HepG2 (cell line): ENCODE measurements at regions not wholly inside any gene's neighbourhood (a gene's known extent, or its start where the extent isn't known, plus 50 kb on each side); places are given as distances from the start of the nearest gene placed in this dataset.

Experiments
- CHCHD3 ChIP-seq: sonication (generic); formaldehyde crosslinking; IDR thresholded peaks from 2 replicates; pipeline ENCODE4 v1.8.0; 2022; ENCODE audit warnings: mild to moderate bottlenecking, missing genetic modification reagents, moderate library complexity
- FOXK1 ChIP-seq: sonication (generic); formaldehyde crosslinking; IDR thresholded peaks from 2 replicates; pipeline ENCODE4 v1.4.0; 2020; ENCODE audit warnings: low read depth, missing genetic modification reagents, borderline replicate concordance
- KDM5B ChIP-seq: sonication (generic); formaldehyde crosslinking; IDR thresholded peaks from 2 replicates; pipeline ENCODE4 v1.4.0; 2020; ENCODE audit warnings: missing genetic modification reagents, mild to moderate bottlenecking, borderline replicate concordance
- POLR2A ChIP-seq, 2 experiments: IDR thresholded peaks; 2 replicates each; pipeline ENCODE4 v1.6.1; 2011; ENCODE audit warnings: low read depth in 2 of 2, low read length in 2 of 2, mild to moderate bottlenecking in 1 of 2, moderate library complexity in 1 of 2; ENCODE audit not compliant: insufficient read depth in 1 of 2
- TBP ChIP-seq: sonication (generic); formaldehyde crosslinking; IDR thresholded peaks from 2 replicates; pipeline ENCODE4 v1.5.0; 2020; ENCODE audit warnings: missing genetic modification reagents
- ZBTB7A ChIP-seq: sonication (generic); formaldehyde crosslinking; IDR thresholded peaks from 2 replicates; pipeline ENCODE4 v1.8.0; 2022; ENCODE audit warnings: mild to moderate bottlenecking, missing genetic modification reagents
- ZNF383 ChIP-seq: sonication (generic); formaldehyde crosslinking; IDR thresholded peaks from 2 replicates; pipeline ENCODE4 v1.4.0; 2020; ENCODE audit warnings: missing genetic modification reagents, mild to moderate bottlenecking, borderline replicate concordance
- ZNF431 ChIP-seq: sonication (generic); formaldehyde crosslinking; IDR thresholded peaks from 2 replicates; pipeline ENCODE4 v1.9.0; 2022; ENCODE audit warnings: missing genetic modification reagents, low read depth, mild to moderate bottlenecking, borderline replicate concordance
- ZNF639 ChIP-seq: conservative IDR thresholded peaks from 2 replicates; pipeline ENCODE4 v1.6.1; 2018; ENCODE audit warnings: missing genetic modification reagents

GRCh38 chr14:53646925-53647324 lies 309.7 kb downstream of the BMP4 start:
- TF ChIP-seq FOXK1 (CRISPR knock-in tag) (no peak), POLR2A (IDR thresholded peaks at IDR 0.05; ENCODE audit: insufficient read depth in 1 of 2, low read depth in 2 of 2, low read length in 2 of 2) (no peak), ZNF639 (no peak), KDM5B (no peak), ZNF383 (CRISPR knock-in tag) (no peak), ZNF431 (CRISPR knock-in tag) (no peak), TBP (no peak), ZBTB7A (CRISPR knock-in tag) (no peak), CHCHD3 (CRISPR knock-in tag) (no peak)
